SU-DHL-6 (cell line): ENCODE measurements at regions not wholly inside any gene's neighbourhood (a gene's known extent, or its start where the extent isn't known, plus 50 kb on each side); places are given as distances from the start of the nearest gene placed in this dataset.

Experiments used
- H2AFZ ChIP-seq: fragments of 200-600 bp; sonication (generic); 2 replicates; pipeline ENCODE4 v1.6.1; 2014; ENCODE audit warnings: low read depth, mild to moderate bottlenecking, moderate library complexity, mixed read lengths, antibody characterized with exemption, low read length; ENCODE audit not compliant: severe bottlenecking
- H3F3A ChIP-seq: fragments of 200-600 bp; shearing (Covaris generic); 2 replicates; pipeline ENCODE4 v1.6.0; 2016; ENCODE audit warnings: antibody characterized with exemption, mild to moderate bottlenecking; ENCODE audit not compliant: insufficient read depth
- H3K27ac ChIP-seq: fragments of 200-600 bp; sonication (generic); 2 replicates; pipeline ENCODE4 v1.5.1; 2016; ENCODE audit warnings: low read depth, mild to moderate bottlenecking, low read length, moderate library complexity, mixed read lengths
- H3K27me3 ChIP-seq: fragments of 200-600 bp; sonication (generic), shearing (Covaris generic); 2 replicates; pipeline ENCODE4 v1.6.0; 2014; ENCODE audit warnings: mild to moderate bottlenecking, low read length
- H3K36me3 ChIP-seq: fragments of 200-600 bp; sonication (generic); 2 replicates; pipeline ENCODE4 v1.6.1; 2014; ENCODE audit warnings: mild to moderate bottlenecking, low read length, mixed read lengths
- H3K4me2 ChIP-seq: fragments of 300-600, 200-600 bp; shearing (Covaris generic), sonication (generic); 2 replicates; pipeline ENCODE4 v1.6.0; 2014; ENCODE audit warnings: low read length, low read depth, mild to moderate bottlenecking; ENCODE audit not compliant: poor library complexity, severe bottlenecking
- H3K4me3 ChIP-seq: fragments of 200-600 bp; sonication (generic); 2 replicates; pipeline ENCODE4 v1.5.1; 2014; ENCODE audit warnings: antibody characterized with exemption, low read length, mild to moderate bottlenecking, mixed read lengths; ENCODE audit not compliant: insufficient read depth, poor library complexity, severe bottlenecking
- H3K79me2 ChIP-seq: fragments of 200-600 bp; sonication (generic); 2 replicates; pipeline ENCODE4 v1.6.1; 2014; ENCODE audit warnings: mild to moderate bottlenecking, low read length, moderate library complexity; ENCODE audit not compliant: insufficient read depth
- H3K9ac ChIP-seq: fragments of 200-600 bp; sonication (generic); 2 replicates; pipeline ENCODE4 v1.7.0; 2014; ENCODE audit warnings: mild to moderate bottlenecking, low read length
- H3K9me2 ChIP-seq: fragments of 200-600 bp; sonication (generic); replicated peaks from 2 replicates; pipeline ENCODE4 v1.6.1; 2014; ENCODE audit warnings: low read length; ENCODE audit not compliant: insufficient read depth
- H3K9me3 ChIP-seq: fragments of 200-600 bp; sonication (generic); 2 replicates; pipeline ENCODE4 v1.6.1; 2014; ENCODE audit warnings: low read length, mixed read lengths; ENCODE audit not compliant: insufficient read depth
- H4K20me1 ChIP-seq: fragments of 200-600 bp; sonication (generic); 2 replicates; pipeline ENCODE4 v1.6.1; 2014; ENCODE audit warnings: low read depth, mild to moderate bottlenecking, antibody characterized with exemption, low read length, moderate library complexity, mixed read lengths
- CTCF ChIP-seq: fragments of 200-600 bp; sonication (generic); IDR thresholded peaks from one replicate; pipeline ENCODE4 v1.5.1; 2017; ENCODE audit warnings: antibody characterized with exemption, mild to moderate bottlenecking, low read length, moderate library complexity; ENCODE audit not compliant: insufficient read depth, poor library complexity, severe bottlenecking
- EZH2phosphoT487 ChIP-seq: fragments of 200-600 bp; sonication (generic), shearing (Covaris generic); conservative IDR thresholded peaks from 2 replicates; pipeline ENCODE4 v1.6.1; 2018; ENCODE audit warnings: mild to moderate bottlenecking, antibody characterized with exemption, low read length, moderate library complexity, mixed read lengths

- H4K20me1 ChIP-seq: no peaks in the 10 kb centered on the region
- H3K79me2 ChIP-seq: no peaks in the 10 kb centered on the region
- H3K27ac ChIP-seq: no peak overlapping the region
- TF ChIP-seq CTCF: no peak
- no peaks in the 10 kb centered on the region for H3K9me2 ChIP-seq
- H3K27me3 ChIP-seq: no peaks in the 10 kb centered on the region
- no peaks in the 10 kb centered on the region for H3F3A ChIP-seq
- no peaks in the 10 kb centered on the region for H3K36me3 ChIP-seq
- H3K9ac ChIP-seq: no peak overlapping the region
- H3K4me2 ChIP-seq: no peak overlapping the region
- no peak overlapping the region for H3K4me3 ChIP-seq
- no peaks in the 10 kb centered on the region for H3K9me3 ChIP-seq
- no peak overlapping the region for H2AFZ ChIP-seq
These were observed 193.8 kb upstream of the ARID2 start for GRCh38 chr12:45535610-45536180.

- Histone ChIP-seq H3K9me3 (no peaks in the 10 kb centered on the region), H3K27ac (no peak overlapping the region), H3F3A (no peaks in the 10 kb centered on the region), H2AFZ (no peak overlapping the region), H3K36me3 (no peaks in the 10 kb centered on the region), H3K27me3 (no peaks in the 10 kb centered on the region), H3K9me2 (no peaks in the 10 kb centered on the region), H3K4me3 (no peak overlapping the region), H3K4me2 (no peak overlapping the region), H3K9ac (no peak overlapping the region), H4K20me1 (no peaks in the 10 kb centered on the region), H3K79me2 (no peaks in the 10 kb centered on the region)
- TF ChIP-seq EZH2phosphoT487: no peak
- TF ChIP-seq CTCF: no peak
These were observed 193.2 kb upstream of the ARID2 start for GRCh38 chr12:45536284-45536683.

GRCh38 chr12:45540661-45541341, 188.7 kb upstream of the ARID2 start:
- Histone ChIP-seq H3K4me3 (no peak overlapping the region), H2AFZ (no peak overlapping the region), H3K9me3 (no peaks in the 10 kb centered on the region), H3K27me3 (no peaks in the 10 kb centered on the region), H3K9me2 (no peaks in the 10 kb centered on the region), H4K20me1 (no peaks in the 10 kb centered on the region), H3K36me3 (no peaks in the 10 kb centered on the region), H3K4me2 (no peak overlapping the region), H3K27ac (no peak overlapping the region), H3K9ac (no peak overlapping the region), H3K79me2 (no peaks in the 10 kb centered on the region), H3F3A (no peaks in the 10 kb centered on the region)
- no peak for TF ChIP-seq EZH2phosphoT487
- no peak for TF ChIP-seq CTCF
